Liver (tissue), 3 donors: ENCODE measurements at regions not wholly inside any gene's neighbourhood (a gene's known extent, or its start where the extent isn't known, plus 50 kb on each side); places are given as distances from the start of the nearest gene placed in this dataset.

Source experiments
- CTCF ChIP-seq: fragments of 150-350 bp; IDR thresholded peaks from 2 replicates; pipeline ENCODE4 v1.5.1; 2017; ENCODE audit warnings: improper control_type of control experiment, low read depth, low read length; ENCODE audit not compliant: missing input control
- JUND ChIP-seq, 2 donors: IDR thresholded peaks; 2 replicates each; pipeline ENCODE4 v1.6.1; 2016; ENCODE audit warnings: antibody characterized with exemption in 2 of 2
- RAD21 ChIP-seq, 2 donors: IDR thresholded peaks; 2 replicates each; pipeline ENCODE4 v1.6.1; 2016; ENCODE audit warnings: antibody characterized with exemption in 2 of 2, mild to moderate bottlenecking in 2 of 2
- SP1 ChIP-seq: IDR thresholded peaks from 2 replicates; pipeline ENCODE4 v1.6.1; 2018; ENCODE audit warnings: antibody characterized with exemption, mild to moderate bottlenecking
- TAF1 ChIP-seq: conservative IDR thresholded peaks from 2 replicates; pipeline ENCODE4 v1.6.1; 2016; ENCODE audit warnings: antibody characterized with exemption, mild to moderate bottlenecking
- YY1 ChIP-seq: IDR thresholded peaks from 2 replicates; pipeline ENCODE4 v1.6.1; 2016; ENCODE audit warnings: antibody characterized with exemption, mild to moderate bottlenecking
- donor health status: healthy.
- donor health status: healthy.

DNA sequence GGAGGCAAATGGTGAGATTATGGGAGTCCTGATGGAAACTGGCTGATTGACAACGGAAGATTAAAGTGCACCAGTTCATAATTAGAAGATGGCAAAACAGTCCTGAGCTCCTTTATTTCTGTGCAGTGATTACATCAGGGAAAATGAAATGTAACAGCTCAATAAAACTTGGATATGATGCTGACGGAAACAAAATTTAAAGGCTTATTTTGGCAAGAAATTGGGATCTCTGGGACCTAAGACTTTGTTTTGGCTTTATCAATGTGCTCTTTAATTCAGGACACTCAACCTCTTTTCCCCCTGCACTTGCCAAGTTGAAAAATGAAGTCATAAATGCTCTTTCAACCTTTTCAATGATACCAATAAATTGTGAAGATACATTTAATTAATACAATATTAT, 226.8 kb downstream of the C6orf118 start:
- TF ChIP-seq CTCF (no peak), RAD21 (IDR thresholded peaks at IDR 0.05) (no peak), YY1 (no peak), SP1 (no peak), JUND (IDR thresholded peaks at IDR 0.05) (no peak), TAF1 (no peak)
